WERI-Rb-1 (cell line): ENCODE measurements at regions not wholly inside any gene's neighbourhood (a gene's known extent, or its start where the extent isn't known, plus 50 kb on each side); places are given as distances from the start of the nearest gene placed in this dataset.
"Not testable (repeated sequence)": the region's sequence is repeated elsewhere in the genome, so short reads cannot be mapped to it uniquely, and the experiment has no call there.

Experiments
- DNase-seq: peaks from one replicate; pipeline ENCODE4 v3.0.0-alpha.2; 2020
- H3K27ac ChIP-seq: fragments of 250-450 bp; sonication (Bioruptor Pico); 2 replicates; pipeline ENCODE4 v1.5.1; 2020; ENCODE audit warnings: mild to moderate bottlenecking, moderate library complexity
- H3K27me3 ChIP-seq: fragments of 250-450 bp; sonication (Bioruptor Pico); 2 replicates; pipeline ENCODE4 v1.5.1; 2021; ENCODE audit warnings: mild to moderate bottlenecking, low read depth, moderate library complexity; ENCODE audit not compliant: insufficient read depth, severe bottlenecking
- H3K36me3 ChIP-seq: fragments of 250-450 bp; sonication (Bioruptor Pico); 2 replicates; pipeline ENCODE4 v1.5.1; 2020; ENCODE audit warnings: mild to moderate bottlenecking, moderate library complexity
- H3K4me3 ChIP-seq: 2 replicates; pipeline ENCODE4 v1.5.1; 2011; ENCODE audit warnings: low read depth, mild to moderate bottlenecking, control low read depth, low read length
- H3K9me3 ChIP-seq: fragments of 250-450 bp; sonication (Bioruptor Pico); 2 replicates; pipeline ENCODE4 v1.5.1; 2021; ENCODE audit warnings: mild to moderate bottlenecking, moderate library complexity; ENCODE audit not compliant: severe bottlenecking
- CTCF ChIP-seq: IDR thresholded peaks from 2 replicates; pipeline ENCODE4 v1.5.1; 2011; ENCODE audit warnings: low read depth, mild to moderate bottlenecking, control low read depth, inconsistent platforms, low read length

- H3K4me3 ChIP-seq, result no peak overlapping the region
- no peaks in the 10 kb centered on the region for H3K27me3 ChIP-seq
- DNase-seq, result no peak
- TF ChIP-seq CTCF, result no peak
- peaks cover 2% of the 10 kb centered on the region for H3K9me3 ChIP-seq
- H3K27ac ChIP-seq, result no peak overlapping the region
- no peaks in the 10 kb centered on the region for H3K36me3 ChIP-seq
Measured at GRCh38 chr2:220370764-220371163, 743.3 kb downstream of the SLC4A3 start.

- Histone ChIP-seq H3K36me3 (no peaks in the 10 kb centered on the region), H3K27me3 (no peaks in the 10 kb centered on the region), H3K27ac (no peak overlapping the region), H3K9me3 (peaks cover 2% of the 10 kb centered on the region), H3K4me3 (no peak overlapping the region)
- DNase-seq, result no peak
- TF ChIP-seq CTCF, result no peak
Measured at GRCh38 chr2:220371211-220371610, 743.8 kb downstream of the SLC4A3 start.

GRCh38 chr2:220373878-220374277 is 746.4 kb downstream of the SLC4A3 start:
- no peak overlapping the region for H3K4me3 ChIP-seq
- H3K27ac ChIP-seq, result no peak overlapping the region
- no peaks in the 10 kb centered on the region for H3K9me3 ChIP-seq
- TF ChIP-seq CTCF, result no peak
- no peaks in the 10 kb centered on the region for H3K36me3 ChIP-seq
- no peaks in the 10 kb centered on the region for H3K27me3 ChIP-seq
- no peak for DNase-seq

GRCh38 chr2:220374282-220374681 is 746.9 kb downstream of the SLC4A3 start:
- TF ChIP-seq CTCF, result no peak
- Histone ChIP-seq H3K36me3 (no peaks in the 10 kb centered on the region), H3K27me3 (no peaks in the 10 kb centered on the region), H3K9me3 (no peaks in the 10 kb centered on the region), H3K27ac (no peak overlapping the region), H3K4me3 (no peak overlapping the region)
- DNase-seq, result no peak

GRCh38 chr2:220377482-220378155 is 750.2 kb downstream of the SLC4A3 start:
- Histone ChIP-seq H3K36me3 (no peaks in the 10 kb centered on the region), H3K4me3 (no peak overlapping the region), H3K9me3 (no peaks in the 10 kb centered on the region), H3K27me3 (no peaks in the 10 kb centered on the region), H3K27ac (no peak overlapping the region)
- no peak for TF ChIP-seq CTCF
- DNase-seq, result no peak

GRCh38 chr2:220387758-220388157 is 760.3 kb downstream of the SLC4A3 start:
- DNase-seq, H3K36me3 ChIP-seq, H3K9me3 ChIP-seq, H3K27ac ChIP-seq, H3K27me3 ChIP-seq, H3K4me3 ChIP-seq: not testable (repeated sequence)
